Kasumi-1 (cell line): ENCODE measurements at regions not wholly inside any gene's neighbourhood (a gene's known extent, or its start where the extent isn't known, plus 50 kb on each side); places are given as distances from the start of the nearest gene placed in this dataset.
"Not testable (repeated sequence)": the region's sequence is repeated elsewhere in the genome, so short reads cannot be mapped to it uniquely, and the experiment has no call there.

Experiments used
- DNase-seq, 2 experiments: peaks; one replicate each; lab custom pipeline; 2025; lab: John Stamatoyannopoulos, UW

DNA sequence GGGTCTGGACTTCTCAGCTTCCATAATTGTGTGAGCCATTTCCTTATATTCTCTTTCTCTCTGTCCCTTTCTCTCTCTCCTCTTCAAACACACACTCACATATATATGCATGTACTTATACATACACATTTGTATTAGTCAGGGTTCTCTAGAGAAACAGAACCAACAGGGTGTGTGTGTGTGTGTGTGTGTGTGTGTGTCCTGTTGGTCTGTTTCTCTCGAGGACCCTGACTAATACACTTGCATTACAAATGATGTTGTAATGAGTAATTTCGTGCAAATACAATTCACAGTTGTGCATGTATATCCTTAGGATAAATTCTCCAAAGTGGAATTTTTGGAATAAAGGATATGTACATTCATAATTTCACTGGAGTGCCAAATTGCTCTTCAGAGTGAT is 115.3 kb downstream of the NPIPB5 start:
- no peak for DNase-seq

DNA sequence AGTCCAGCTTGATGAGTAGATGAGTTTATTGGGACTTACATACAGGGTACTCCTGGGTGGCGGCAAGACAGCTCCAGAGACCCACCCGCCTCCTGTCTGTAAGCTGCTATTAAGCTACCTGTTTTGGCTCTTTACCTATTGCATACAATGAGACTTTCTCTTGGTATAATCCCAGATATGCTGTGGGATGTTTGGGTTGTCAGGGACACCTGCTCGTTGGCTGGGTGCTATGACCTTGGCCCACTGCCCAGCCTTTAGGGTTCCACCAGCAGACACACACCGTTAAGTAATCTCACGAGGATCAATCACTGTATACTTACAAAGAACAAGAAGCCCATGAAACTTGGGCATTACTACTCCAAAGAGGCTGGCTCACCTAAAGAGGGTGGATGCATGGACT is 116.4 kb downstream of the NPIPB5 start:
- DNase-seq: no peak

DNA sequence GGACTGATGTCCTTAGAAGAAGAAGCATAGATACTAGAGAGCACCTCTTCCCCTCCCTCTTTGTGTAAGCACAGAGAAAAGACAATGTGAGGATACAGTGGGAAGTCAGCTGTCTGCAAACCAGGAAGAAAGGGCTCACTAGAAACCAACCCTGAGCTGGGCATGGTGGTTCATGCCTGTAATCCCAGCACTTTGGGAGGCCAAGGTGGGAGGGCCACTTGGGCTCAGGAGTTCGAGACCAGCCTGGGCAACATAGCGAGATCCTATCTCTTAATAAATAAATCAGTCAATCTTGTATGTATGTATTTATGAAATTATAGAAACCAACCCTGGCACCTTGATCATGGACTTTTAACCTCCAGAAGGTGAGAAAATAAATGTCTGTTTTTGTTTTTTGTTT is 118.3 kb downstream of the NPIPB5 start:
- DNase-seq: no peak

DNA sequence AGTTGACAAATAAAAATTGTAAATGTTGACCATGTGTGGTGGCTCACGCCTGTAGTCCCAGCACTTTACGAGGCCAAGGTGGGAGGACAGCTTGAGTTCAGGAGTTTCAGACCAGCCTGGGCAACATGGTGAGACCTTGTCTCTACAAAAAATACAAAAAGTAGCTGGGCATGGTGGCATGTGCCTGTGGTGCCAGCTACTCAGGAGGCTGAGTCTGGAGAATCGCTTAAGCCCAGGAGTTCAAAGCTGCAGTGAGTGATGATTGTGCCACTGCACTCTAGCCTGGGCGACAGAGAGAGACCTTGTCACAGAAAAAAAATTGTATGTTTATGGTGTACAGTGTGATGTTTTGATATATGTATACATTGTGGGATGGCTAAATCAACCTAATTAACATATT is 119.6 kb downstream of the NPIPB5 start:
- no peak for DNase-seq

DNA sequence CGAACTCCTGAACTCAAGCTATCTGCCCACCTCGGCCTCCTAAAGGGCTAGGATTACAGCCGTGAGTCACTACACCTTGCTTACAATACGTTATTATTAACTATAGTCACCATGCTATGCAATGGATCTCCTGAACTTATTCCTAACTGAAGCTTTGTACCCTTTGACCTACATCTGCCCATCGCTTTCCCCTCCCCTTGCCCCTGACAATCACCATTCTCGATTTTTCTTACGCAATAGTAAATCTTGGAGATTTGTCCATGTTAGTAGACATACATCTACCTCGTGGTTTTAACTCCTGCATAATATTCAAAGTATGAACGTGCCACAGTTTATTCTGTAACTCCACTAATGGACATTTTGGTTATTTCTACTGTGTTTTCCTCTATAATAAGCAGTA is 120.6 kb downstream of the NPIPB5 start:
- DNase-seq: no peak

DNA sequence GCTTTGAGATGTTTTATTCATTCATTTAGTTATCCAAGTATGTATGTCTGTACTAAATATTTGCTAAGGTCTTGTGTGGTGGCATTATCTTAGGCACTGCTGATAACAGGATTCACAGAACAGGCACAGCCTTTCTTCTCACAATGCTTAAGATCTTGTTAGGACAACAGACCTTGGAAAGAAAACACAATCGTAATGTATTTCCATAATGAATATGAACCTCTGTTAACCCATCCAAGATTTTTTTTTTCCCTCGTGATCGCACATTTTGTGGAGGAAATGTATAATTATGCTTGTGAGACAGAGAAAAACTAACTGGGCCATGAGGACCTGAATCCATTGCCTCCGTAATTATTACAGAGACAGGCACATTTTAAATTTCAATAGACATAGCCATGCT is 121.9 kb downstream of the NPIPB5 start:
- DNase-seq: no peak

DNA sequence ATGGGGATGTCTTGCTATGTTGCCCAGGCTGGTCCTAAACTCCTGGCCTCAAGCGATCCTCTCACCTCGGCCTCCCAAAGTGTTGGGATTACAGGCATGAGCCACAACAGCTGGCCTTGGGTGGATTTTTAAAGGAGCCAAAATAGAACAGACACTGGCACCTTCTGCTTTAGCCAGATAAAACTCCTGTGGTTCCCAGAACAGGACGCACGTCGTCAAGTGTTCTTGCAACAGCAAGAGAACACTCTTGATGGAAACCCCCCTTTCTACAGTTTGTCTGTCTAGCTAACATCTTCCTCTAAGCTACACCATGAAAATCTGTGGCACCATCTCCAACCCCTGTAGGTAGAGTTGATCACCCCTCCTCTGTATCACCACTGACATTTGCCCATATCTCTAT is 122.6 kb downstream of the NPIPB5 start:
- no peak for DNase-seq

DNA sequence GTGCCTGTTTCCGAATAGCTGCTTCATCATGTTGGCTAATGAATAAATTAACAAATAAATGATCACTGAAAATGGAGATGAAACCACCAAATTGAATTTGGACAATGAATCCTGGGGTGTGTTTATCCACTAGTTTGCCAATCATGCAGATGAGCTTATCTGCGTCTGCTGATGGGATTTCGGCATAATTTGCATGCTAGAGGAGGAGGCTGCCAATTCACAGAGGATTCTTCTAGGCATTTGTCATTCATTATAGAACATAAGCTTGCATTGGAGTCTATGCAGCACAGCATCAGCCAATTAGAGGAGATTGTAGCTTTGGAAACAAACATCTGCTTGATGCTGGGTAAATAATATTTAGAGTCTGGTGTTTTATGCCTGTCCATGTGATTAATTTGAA is 123.1 kb downstream of the NPIPB5 start:
- DNase-seq: no peak

DNA sequence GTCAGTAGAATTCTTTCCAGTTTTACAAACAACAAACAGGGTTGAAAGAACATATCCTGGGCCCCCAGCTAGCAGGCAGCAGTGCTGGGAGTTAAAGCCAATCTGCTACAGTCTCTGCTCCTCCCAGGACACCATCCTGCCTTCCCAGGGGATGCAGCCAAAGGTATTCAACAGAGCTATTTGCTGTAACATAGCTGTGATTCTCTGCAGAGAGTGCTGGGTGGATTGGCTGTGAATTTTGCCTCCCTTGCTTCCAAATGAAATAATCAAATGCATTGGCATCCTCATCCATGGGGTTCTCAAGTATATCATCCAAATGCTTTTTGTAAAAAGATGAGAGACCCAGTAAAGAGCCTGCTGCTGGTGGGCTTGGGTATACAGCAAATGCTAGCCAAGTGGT is 124.3 kb downstream of the NPIPB5 start:
- DNase-seq: no peak

DNA sequence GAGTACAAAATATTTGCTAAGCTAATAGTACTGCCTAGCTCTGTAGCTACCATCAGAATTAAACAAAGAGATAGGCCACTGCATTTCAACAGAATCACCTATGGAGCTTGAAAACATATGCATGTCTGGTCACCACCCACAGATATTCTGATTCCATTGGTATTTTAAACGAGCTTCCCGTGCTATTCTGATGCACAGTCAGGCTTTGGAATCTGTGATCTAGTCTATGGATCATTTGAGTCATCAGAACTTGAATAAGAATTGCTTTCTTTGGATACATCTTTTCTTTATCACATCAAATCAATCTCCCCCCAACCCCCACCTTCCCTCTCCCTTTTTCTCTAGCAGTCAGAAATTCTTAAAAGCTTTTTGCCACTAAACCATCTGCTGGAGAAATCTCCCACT is 124.7 kb downstream of the NPIPB5 start:
- DNase-seq: no peak

DNA sequence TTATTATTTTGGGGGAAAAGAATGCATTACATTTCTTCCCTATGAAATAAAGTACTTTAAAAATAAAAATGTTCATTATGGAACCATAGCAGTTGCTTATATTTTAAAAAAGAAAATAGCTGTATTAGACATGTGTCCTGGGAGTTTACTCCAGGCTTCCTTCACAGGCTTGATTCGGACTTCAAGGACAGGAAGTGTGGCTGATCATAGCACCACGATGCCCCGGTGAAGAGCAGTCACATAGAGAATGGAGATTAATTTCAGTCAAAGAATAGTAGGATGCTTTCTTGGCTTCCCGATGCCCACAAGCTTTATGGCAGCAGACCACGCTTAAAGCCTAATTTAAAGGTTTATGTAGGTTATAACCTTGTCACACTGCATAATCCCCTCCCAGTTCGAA is 125.1 kb downstream of the NPIPB5 start:
- DNase-seq: no peak

DNA sequence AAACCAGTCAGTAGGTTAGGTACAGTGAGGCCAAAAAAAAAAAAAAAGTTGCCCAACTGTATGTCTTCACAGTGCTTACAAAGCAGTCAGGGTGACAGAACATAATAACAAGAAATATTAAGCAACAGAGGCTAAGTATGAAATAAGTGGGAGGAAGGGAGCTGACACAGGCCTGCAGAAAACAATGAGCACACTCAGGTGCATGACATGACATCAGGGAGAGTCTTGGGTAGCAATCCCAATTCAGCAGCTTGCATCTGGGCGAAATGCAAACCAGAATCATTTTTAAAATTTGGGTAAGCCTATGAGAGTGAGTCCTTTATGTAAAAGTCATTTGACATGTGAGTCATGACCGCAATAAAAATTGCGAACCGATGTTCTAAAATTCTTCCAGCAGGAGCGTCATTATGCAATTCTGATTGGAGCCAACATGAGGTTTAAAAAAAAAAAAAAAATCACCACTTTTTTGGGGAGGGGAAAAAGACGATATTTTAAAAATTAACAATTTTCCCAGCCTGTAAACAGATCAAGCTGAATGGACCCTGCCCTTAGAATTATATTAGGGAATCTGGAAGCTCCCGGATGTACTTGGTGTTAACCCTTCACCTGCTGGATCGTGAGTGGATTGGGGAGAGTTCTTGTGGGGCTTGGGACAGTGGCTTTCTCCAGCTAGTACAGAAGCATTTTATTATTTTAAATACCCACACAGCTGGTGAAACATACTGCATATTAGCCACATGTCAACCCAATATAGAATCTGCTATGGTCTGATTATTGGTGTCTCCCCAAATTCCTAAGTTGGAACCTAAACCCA is 127.9 kb downstream of the NPIPB5 start:
- no peak for DNase-seq

DNA sequence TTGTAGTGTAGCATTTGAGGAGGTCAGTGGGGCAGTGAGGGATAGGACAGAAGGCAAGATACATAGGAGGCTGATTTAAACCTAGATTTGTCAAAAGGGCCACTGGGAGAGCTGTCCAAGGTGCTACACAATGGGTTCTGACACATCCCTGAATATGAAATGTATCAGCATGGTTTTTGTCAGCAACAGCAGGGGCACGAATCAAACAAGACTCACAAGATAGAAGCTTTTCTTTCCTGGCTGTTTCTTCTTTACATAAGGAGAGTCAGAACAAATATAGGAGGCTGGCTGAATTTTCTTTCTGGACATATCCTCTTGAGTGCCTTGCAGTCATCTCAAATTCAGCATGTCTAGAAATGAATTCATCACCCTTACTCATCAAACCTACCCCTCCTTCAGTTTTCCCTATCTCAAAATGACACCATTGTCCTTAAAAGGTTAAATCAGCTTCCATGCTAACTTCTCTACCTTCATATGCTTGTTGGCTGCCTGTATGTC is 130.5 kb downstream of the NPIPB5 start:
- peak; percentile 15 to 34 for DNase-seq

DNA sequence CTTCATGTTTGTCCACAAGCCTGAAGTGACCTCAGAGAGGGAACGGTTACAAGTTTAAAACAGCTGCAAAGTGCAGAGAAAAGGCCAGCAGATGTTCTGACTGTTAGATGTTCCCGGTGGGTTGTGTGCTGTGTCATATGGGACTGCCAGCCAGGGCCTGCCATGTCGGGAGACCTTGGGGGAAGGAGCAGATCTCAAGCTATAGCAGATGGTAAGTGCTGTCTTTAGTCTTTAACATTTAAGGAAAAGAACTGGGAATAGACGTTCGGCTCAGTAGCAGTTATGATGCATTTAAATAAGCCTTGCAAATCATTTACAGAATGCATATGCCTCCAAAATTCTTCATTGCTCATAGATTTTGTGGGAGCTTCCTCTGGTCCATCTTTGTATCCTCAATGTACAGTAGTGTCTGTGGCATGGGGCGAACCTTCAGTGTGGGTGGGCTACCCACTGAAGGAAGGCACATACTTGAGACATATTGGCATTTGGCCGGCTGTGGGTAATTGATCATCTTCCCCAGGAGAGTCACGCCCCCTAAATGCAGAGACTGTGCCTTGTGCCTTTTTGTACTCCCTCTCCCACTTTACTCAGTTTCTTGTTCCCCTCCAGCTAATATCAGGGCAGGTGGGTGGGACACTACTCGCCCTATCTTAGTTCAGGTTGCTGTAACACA is 131.9 kb downstream of the NPIPB5 start:
- no peak for DNase-seq

DNA sequence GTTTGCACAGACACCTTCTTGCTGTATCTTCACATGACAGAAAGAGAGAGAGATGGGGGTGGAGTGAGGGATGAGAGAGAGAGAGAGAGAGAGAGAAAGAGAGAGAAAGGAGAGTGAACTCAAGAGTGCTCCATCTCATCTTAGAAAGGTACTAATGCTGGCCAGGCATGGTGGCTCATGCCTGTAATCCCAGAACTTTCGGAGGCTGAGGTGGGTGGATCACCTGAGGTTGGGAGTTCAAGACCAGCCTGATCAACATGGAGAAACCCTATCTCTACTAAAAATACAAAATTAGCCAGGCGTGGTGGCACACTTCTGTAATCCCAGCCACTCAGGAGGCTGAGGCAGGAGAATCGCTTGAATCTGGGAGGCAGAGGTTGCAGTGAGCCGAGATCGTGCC is 132.5 kb downstream of the NPIPB5 start:
- DNase-seq: not testable (repeated sequence)

DNA sequence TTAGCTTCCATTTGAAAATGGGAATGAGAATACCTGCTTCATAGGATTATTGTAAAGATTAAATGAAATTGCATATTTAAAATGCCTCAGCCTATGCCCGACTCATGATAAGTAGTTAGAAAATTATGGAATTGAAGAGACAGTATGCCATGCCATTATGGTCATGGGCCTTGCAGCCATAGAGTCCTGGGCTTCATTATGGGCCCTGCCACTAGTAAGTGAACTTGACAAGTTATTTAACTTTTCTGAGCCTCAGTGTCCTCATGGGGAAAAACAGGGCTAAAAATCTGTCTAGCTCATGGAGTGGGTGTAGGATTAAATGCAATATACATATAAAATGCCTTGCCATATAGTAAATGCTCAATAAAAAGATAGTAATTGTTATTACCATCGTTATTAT is 133.2 kb downstream of the NPIPB5 start:
- no peak for DNase-seq

DNA sequence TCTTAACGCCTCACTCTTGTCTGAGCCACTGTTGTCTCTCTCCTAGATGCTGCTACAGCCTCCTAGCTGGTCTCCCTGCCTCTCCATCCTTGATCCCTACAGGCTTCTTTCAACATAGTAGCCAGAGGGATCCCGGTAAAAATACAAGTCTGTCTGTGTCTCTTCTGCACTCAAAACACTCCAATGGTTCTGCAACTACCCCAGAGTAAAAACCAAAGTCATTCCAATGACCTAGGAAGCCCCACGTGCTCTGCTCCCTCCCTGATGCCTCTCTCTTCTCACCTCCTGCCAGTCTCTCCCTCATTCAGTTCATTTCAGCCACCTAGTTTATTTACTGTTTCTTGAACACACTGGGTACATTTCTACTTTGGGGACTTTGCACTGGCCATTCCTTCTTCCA is 135.2 kb downstream of the NPIPB5 start:
- no peak for DNase-seq

DNA sequence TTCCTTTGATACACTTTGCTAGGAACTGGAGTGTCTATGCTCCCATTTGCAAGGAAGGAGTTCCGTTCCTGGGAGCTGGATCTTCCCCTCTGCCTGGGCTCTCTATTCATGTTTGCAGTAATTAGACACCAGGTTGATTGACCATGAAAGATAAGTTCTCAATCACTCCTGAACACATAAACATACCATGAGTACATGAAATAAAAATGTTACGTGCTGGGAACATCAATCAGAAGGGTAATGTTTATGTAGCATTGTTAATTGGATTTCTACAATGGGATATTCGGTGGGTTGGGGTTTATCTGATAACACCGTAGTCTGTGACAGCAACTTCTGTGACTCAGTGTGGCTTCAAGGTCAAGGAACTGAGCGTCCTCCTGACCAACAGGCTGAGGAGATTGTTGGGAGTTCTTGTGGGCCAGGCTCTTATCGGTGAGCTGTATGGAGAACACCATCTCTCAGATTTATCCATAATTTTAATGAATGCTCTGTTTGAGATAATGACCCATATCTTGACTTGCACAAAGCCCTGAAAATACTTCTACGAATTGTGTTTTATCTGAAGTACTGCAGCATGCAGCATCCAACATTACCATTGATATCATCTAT is 136.4 kb downstream of the NPIPB5 start:
- DNase-seq: no peak

DNA sequence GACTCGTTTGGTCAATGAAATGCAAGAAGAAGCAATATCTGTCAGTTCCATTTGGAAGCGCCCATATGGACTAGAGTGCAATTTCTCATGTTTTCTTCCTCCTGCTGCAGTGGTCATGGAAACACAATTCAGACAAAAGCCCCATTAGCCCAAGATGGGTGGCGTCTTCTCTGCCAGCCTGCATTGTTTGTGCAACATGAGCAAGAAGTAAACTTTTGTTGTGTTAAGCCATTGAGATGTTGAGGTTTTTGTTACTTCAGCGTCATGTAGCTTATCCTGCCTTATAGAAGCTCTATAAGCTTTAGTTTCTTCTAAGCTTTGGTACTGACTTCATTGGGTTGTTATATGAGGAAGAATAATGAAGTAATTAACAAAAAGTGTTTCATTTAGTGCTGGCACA is 137.4 kb downstream of the NPIPB5 start:
- no peak for DNase-seq

DNA sequence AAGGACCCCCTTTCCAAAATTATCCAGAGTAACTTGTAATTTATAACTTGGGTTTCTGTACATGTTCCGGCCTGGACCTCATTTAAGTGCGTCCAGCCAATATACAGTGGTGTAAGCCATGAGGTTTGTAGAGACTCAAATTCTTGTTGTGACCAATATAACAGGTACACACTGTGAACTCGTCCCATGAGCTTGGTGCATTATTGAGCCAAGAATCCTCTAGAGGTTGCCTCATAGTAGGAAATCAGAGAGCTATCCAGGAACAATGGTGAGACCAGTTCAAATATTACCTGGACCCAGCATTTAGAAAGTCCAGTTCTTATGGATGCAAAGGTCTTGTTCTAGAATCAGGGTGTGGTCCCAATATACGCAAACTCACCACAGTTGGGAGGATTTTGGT is 138.2 kb downstream of the NPIPB5 start:
- no peak for DNase-seq

DNA sequence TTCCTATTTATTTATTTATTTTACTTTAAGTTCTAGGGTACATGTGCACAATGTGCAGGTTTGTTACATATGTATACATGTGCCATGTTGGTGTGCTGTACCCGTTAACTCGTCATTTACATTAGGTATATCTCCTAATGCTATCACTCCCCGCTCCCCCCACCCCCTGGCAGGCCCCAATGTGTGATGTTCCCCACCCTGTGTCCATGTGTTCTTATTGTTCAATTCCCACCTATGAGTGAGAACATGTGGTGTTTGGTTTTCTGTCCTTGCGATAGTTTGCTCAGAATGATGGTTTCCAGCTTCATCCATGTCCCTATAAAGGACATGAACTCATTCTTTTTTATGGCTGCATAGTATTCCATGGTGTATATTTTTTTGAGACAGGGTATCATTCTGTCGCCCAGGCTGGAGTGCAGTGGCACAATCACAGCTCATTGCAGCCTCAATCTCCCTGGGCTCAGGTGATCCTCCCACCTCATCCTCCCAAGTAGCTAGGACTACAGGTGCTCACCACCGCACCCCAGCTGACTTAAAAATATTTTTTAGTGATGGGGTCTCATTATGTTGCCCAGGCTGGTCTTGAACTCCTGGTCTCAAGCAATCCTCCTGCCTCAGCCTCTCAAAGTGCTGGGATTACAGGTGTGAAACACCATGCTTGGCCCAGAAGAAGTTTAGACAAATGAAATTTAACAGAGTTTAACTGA is 140.6 kb downstream of the NPIPB5 start:
- DNase-seq: not testable (repeated sequence)

DNA sequence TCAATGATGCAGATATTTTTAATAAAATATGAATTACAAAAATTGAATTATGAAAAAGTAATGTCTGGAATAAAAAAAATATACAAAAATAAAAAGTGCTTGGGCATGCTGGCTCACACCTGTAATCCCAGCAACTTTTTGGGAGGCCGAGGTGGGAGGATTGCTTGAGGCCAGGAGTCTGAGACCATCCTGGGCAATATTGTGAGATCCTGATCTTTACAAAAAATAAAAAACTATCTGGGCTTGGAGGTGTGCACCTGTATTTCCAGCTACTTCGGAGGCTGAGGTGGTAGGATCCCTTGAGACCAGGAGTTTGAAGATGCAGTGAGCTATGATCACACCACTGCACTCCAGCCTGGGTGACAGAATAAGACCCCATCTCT is 141.8 kb downstream of the NPIPB5 start:
- no peak for DNase-seq

DNA sequence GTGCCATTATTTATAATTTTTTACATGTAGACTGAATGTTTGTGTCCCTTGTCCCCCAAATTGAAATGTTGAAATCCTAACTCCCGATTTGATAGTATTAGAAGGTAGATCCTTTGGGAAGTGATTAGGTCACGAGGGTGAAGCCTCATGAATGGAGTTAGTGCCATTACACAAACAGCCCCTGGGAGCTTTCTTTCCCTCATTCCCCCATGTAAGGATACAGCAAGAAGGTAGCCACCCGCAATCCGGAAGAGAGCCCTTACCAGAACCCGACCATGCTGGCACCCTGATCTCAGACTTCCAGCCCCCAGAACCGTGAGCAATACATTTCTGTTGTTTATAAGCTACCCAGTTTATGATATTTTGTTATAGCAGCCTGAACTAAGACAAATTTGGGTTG is 143.2 kb downstream of the NPIPB5 start:
- no peak for DNase-seq
